ENCODE measurements at regions not wholly inside any gene's neighbourhood (a gene's known extent, or its start where the extent isn't known, plus 50 kb on each side); places are given as distances from the start of the nearest gene placed in this dataset.

GRCh38 chr11:24253237-24253760 lies 243.6 kb upstream of the LUZP2 start:
- TF ChIP-seq EZH2 (IDR thresholded peaks at IDR 0.05; ENCODE audit: insufficient read depth, low read length) (no peak), CTCF (IDR thresholded peaks at IDR 0.05; ENCODE audit: insufficient read depth, low read depth, low read length) (no peak)
